Endothelial cell of umbilical vein (primary cell): ENCODE measurements at regions not wholly inside any gene's neighbourhood (a gene's known extent, or its start where the extent isn't known, plus 50 kb on each side); places are given as distances from the start of the nearest gene placed in this dataset.

Source experiments
- POLR2A ChIP-seq: IDR thresholded peaks from 2 replicates; pipeline ENCODE4 v1.6.1; 2012; ENCODE audit warnings: low read depth, mild to moderate bottlenecking, control low read depth, low read length
- TF ChIP-seq, protein P1 (sequence below), 2 donors: IDR thresholded peaks; 1 replicate in 1 of 2; 2 replicates in 1 of 2; pipeline ENCODE4 v1.5.1; 2011; ENCODE audit warnings: low read length in 2 of 2, mild to moderate bottlenecking in 2 of 2, moderate library complexity in 2 of 2, control low read depth in 1 of 2, inconsistent platforms in 1 of 2, low read depth in 1 of 2; ENCODE audit not compliant: insufficient read depth in 1 of 2; ENCODE audit errors: extremely low read depth in 1 of 2

DNA sequence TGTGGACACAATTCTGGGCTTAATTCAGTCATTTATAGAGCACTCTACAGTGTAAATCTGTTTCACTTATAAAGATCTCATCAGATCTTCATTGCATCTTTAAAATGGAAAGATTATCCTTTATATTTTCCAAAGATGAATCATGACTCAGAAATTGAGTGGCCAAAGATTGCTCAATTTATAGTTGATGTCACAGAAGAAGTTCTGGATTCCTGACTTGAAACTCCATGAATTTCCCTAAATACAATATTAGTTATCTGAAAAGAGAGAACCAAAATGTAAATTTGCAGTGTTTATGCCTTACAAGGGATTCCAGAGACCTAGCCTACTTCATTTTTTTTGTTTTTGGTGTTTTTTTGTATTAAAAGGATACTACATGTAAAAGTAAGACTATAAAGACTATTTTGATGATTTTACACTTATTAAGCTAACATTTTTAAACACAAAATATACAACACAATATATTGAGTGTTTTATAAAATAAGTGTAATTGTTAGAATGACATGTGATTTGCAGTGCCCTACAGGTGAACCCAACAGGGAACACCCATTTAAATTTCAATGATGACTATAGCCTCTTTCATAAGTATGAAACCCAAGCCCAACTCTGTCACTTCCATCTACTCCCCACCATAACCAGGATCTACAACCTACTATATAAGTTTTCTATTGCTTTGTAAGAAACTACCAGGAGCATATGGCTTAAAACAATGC, 183.5 kb downstream of the PCDH7 start:
- TF ChIP-seq, protein P1, sequence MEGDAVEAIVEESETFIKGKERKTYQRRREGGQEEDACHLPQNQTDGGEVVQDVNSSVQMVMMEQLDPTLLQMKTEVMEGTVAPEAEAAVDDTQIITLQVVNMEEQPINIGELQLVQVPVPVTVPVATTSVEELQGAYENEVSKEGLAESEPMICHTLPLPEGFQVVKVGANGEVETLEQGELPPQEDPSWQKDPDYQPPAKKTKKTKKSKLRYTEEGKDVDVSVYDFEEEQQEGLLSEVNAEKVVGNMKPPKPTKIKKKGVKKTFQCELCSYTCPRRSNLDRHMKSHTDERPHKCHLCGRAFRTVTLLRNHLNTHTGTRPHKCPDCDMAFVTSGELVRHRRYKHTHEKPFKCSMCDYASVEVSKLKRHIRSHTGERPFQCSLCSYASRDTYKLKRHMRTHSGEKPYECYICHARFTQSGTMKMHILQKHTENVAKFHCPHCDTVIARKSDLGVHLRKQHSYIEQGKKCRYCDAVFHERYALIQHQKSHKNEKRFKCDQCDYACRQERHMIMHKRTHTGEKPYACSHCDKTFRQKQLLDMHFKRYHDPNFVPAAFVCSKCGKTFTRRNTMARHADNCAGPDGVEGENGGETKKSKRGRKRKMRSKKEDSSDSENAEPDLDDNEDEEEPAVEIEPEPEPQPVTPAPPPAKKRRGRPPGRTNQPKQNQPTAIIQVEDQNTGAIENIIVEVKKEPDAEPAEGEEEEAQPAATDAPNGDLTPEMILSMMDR (IDR thresholded peaks at IDR 0.05; ENCODE audit: extremely low read depth in 1 of 2, insufficient read depth in 1 of 2, low read depth in 1 of 2, low read length in 2 of 2) = no peak
- TF ChIP-seq POLR2A = no peak
